ENCODE measurements at regions not wholly inside any gene's neighbourhood (a gene's known extent, or its start where the extent isn't known, plus 50 kb on each side); places are given as distances from the start of the nearest gene placed in this dataset.

GRCh38 chr18:39297225-39297624 lies 1731.6 kb upstream of the CELF4 start:
- TF ChIP-seq POLR2A (IDR thresholded peaks at IDR 0.05) = no peak
- TF ChIP-seq, protein P1, sequence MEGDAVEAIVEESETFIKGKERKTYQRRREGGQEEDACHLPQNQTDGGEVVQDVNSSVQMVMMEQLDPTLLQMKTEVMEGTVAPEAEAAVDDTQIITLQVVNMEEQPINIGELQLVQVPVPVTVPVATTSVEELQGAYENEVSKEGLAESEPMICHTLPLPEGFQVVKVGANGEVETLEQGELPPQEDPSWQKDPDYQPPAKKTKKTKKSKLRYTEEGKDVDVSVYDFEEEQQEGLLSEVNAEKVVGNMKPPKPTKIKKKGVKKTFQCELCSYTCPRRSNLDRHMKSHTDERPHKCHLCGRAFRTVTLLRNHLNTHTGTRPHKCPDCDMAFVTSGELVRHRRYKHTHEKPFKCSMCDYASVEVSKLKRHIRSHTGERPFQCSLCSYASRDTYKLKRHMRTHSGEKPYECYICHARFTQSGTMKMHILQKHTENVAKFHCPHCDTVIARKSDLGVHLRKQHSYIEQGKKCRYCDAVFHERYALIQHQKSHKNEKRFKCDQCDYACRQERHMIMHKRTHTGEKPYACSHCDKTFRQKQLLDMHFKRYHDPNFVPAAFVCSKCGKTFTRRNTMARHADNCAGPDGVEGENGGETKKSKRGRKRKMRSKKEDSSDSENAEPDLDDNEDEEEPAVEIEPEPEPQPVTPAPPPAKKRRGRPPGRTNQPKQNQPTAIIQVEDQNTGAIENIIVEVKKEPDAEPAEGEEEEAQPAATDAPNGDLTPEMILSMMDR (IDR thresholded peaks at IDR 0.05) = no peak
- TF ChIP-seq POLR2AphosphoS5 (IDR thresholded peaks at IDR 0.05) = no peak
- no peak for TF ChIP-seq EP300 (IDR thresholded peaks at IDR 0.05)
